GM13977 (cell line): ENCODE measurements at regions not wholly inside any gene's neighbourhood (a gene's known extent, or its start where the extent isn't known, plus 50 kb on each side); places are given as distances from the start of the nearest gene placed in this dataset.

ENCODE experiments used
- DNase-seq: peaks from one replicate; pipeline ENCODE4 v3.0.0; 2012; ENCODE audit warnings: low spot score
- in situ Hi-C: fragments of 300-500 bp; cut with MboI; formaldehyde crosslinking; loops from one replicate; pipeline ENCODE4 v1.12.0; 2022; ENCODE audit warnings: low sequenced_read_pairs, low pct_unique_long_range_greater_than_20kb, mixed read lengths, inconsistent platforms; ENCODE audit not compliant: unreplicated experiment
- TF ChIP-seq, protein P1 (sequence below): IDR thresholded peaks from 2 replicates; pipeline ENCODE4 v1.5.1; 2012; ENCODE audit warnings: mild to moderate bottlenecking, control low read depth; ENCODE audit not compliant: insufficient read depth; ENCODE audit errors: extremely low read depth, missing control alignments

GRCh38 chr5:155729684-155730059, 597.3 kb upstream of the SGCD start:
- TF ChIP-seq, protein P1, sequence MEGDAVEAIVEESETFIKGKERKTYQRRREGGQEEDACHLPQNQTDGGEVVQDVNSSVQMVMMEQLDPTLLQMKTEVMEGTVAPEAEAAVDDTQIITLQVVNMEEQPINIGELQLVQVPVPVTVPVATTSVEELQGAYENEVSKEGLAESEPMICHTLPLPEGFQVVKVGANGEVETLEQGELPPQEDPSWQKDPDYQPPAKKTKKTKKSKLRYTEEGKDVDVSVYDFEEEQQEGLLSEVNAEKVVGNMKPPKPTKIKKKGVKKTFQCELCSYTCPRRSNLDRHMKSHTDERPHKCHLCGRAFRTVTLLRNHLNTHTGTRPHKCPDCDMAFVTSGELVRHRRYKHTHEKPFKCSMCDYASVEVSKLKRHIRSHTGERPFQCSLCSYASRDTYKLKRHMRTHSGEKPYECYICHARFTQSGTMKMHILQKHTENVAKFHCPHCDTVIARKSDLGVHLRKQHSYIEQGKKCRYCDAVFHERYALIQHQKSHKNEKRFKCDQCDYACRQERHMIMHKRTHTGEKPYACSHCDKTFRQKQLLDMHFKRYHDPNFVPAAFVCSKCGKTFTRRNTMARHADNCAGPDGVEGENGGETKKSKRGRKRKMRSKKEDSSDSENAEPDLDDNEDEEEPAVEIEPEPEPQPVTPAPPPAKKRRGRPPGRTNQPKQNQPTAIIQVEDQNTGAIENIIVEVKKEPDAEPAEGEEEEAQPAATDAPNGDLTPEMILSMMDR: no peak
- no peak for DNase-seq
- in situ Hi-C loops: no loop called here

GRCh38 chr5:155732587-155733376, 594.2 kb upstream of the SGCD start:
- TF ChIP-seq, protein P1: no peak
- in situ Hi-C loops: no loop called here
- DNase-seq: no peak

DNA sequence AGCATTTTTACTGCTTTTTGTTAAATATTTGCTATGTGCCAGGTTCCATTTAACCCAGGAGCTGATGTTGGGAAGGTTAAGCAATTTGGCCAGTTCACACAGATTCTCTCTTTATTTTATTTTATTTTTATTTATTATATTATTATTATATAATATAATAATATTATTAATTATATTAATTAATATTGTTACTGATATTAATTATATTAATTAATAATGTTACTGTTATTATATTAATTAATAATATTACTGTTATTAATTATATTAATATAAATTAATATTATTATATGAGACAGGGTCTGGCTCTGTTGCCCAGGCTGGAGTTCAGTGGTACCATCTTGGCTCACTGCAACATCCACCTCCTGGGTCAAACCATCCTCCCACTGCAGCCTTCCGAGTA, 593.0 kb upstream of the SGCD start:
- in situ Hi-C loops: no loop called here
- no peak for DNase-seq
- TF ChIP-seq, protein P1: no peak

DNA sequence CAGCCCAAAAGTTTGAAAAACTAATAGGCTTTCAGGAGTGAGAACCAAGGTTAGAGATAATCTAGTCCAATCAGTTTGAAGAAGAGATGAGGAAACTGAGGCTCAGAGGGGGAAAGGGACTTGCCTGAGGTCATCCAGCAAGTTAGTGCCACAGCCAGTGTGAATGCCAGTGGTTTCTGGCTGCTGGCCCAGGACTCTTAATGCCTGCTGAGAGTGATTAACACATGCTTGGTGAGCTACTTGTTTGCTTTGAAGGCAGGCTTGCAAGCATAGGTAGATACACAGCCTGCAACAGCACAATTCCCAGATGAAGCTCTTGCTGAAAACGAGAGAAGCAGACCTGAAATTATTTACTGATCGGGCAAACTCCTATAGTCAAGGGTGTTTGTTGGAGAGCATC, 591.6 kb upstream of the SGCD start:
- in situ Hi-C loops: no loop called here
- TF ChIP-seq, protein P1: no peak
- DNase-seq: no peak

GRCh38 chr5:155738616-155739015, 588.3 kb upstream of the SGCD start:
- in situ Hi-C loops: no loop called here
- no peak for DNase-seq
- TF ChIP-seq, protein P1: no peak

GRCh38 chr5:155746367-155747038, 580.5 kb upstream of the SGCD start:
- TF ChIP-seq, protein P1: no peak
- in situ Hi-C loops: no loop called here
- no peak for DNase-seq
